Embryonic facial prominence (tissue), 1 donor: ENCODE measurements at regions not wholly inside any gene's neighbourhood (a gene's known extent, or its start where the extent isn't known, plus 50 kb on each side); places are given as distances from the start of the nearest gene placed in this dataset.

Experiments
- DNase-seq: peaks from one replicate; pipeline ENCODE4 v3.0.0-alpha.2; 2016; ENCODE audit errors: extremely low spot score

DNA sequence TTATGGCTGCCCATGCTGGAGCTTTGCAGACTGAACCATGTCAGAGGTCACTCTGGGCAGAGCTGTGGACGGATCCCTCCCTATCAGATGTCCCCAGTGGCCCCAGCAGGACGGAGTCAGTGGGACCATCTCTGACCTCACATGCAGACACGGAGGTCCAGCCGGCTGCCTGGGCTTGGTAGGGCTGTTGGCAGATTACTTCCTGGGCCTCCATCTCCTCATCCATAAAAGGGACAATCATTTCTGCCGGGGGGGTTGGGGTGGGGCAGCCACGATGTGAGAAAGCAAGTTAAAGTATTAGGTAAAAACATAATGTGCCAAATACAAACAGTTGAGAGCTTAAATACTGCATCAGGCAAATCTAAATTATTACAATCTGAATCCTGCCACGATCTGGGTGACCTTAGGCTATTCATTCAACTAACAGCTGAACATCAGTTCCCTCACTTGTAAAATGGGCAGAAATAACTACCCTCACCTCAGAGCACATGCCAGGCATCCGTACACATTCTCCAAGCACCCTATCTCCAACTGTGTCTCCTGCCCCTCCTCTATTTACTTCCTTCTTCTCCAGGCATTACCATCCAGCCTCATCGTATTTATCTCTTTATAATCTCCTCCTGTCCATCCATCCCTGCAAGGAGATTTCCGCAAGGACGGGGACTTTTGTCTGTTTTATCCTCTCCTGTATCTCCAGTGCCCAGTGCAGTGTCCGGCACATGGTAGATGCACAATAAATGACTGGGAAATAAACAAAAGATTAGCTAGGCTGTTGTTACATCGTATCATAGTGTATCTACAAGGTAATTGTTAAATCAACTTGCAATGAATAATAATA is 192.3 kb upstream of the FOXF1 start:
- DNase-seq: no peak

DNA sequence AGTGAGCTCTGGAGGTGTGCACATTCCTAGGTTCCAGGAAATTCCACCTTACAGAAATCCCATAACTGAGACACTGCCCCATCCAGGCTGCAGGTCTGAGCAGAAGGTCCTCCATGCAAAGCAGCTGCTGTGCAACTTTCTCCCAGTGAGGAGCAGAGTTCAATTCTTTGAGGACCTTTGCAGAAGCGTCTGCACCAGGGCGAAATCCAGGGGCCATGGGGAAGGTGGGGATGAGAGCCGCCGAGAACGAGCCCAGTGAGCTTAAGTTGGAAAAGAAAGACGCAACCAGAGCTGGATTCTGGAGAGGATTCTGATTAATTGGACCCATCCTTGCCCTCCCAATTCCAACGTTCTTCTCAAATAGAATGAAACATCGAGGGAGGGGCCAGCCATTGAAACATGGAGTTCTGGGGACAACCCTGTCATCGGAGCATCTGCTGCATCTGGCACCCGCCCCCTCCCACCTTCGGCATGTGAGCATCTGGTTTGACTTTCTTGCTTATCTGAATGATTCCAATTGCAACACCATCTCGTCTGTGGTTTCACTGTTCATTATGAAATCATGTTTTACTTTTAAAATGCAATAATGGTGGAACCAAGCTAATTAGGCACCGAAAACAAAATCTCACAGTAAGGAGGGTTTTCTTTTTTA is 190.6 kb upstream of the FOXF1 start:
- no peak for DNase-seq

DNA sequence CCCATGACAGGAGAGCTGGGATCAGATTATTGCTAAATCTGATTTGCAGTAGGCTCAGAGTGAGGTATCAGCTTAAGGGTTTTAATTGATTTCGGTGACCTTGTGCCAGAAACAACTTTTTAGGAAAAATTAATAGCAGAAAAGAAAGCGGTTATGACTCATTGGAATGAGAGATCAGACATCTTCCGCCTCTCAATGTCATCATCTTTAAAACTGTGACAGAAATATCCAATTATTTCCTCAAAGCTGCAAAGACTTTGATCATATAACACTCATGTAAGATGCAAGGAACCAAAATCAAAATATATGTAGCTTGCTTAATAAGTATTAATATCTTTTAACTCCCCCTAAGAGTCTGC is 190.1 kb upstream of the FOXF1 start:
- no peak for DNase-seq

GRCh38 chr16:86321491-86321890 is 188.8 kb upstream of the FOXF1 start:
- DNase-seq: no peak

DNA sequence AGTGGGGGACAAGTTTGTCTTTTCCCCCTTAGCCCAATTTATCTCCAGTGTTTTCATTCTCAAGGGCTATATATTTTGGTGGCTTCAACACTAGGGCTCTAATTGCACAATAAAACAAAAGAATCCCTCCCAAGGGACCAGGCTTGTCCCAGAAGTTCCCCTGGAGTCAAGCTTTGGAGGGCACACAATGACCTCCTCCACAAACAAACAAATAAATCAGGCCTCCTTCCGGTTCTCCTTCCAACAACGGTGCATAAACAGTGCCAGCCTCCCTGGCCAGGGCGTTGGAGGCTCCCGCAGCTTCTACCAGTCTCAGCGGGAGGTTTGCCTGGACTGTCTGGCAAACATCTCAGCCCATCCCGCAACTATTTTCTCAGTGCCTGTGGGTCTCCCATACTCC is 188.0 kb upstream of the FOXF1 start:
- DNase-seq: no peak

- DNase-seq: no peak
These were observed 187.5 kb upstream of the FOXF1 start for GRCh38 chr16:86322806-86323205.

DNA sequence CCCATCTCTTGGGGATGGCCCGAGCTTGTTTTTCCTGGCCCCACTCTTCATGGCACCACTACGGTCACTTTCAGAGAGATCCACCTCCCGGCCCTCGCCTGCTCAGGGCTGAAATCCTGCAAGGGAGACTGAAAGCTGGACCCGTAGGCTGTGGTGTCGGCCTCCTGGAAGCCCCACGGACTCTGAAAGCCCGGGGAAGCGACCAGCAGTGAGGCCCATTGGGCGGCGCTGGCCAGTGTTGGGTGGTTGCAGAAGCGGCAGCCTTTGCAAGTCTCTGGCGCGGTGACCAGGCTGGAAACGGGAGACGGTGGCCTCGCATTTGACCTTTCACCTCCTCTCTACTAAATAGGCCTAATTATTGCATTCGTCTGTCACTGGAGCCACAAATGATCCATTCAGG is 186.0 kb upstream of the FOXF1 start:
- DNase-seq: no peak

- no peak for DNase-seq
These were observed 185.0 kb upstream of the FOXF1 start for GRCh38 chr16:86325360-86325759.

DNA sequence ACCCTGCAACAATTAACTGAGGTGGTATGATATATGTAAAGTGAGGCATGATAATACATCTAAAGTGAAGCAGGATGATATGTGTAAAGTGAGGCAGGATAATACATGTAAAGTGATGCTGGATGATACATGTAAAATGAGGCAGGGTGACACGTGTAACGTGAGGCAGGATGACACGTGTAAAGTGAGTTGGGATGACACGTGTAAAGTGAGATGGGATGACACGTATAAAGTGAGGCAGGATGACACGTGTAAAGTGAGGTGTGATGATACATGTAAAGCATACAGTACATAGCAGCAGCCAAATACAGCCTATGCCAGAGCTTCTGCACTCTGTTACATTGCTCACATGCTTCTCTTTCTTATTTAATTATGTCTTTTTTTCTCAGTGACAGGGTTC is 184.4 kb upstream of the FOXF1 start:
- no peak for DNase-seq

DNA sequence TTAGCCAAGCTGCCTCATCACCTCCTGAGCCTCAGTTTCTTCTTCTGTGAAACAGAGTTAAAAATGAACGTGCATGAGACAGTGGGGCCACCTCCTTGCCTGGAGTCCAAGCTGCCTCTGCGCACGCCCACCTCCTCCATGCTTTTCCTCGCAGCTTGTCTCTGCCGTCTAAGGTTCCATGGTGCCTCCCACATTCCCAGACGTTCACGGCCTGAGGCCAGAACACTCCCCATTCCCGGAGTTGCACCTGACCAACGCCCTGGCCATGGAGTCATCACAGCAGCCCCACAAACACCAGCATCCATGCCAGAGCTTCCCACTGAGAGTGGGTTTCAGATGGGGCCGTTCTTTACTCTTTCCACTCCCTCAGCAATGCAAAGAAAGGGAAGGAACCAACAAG is 183.0 kb upstream of the FOXF1 start:
- DNase-seq: no peak

DNA sequence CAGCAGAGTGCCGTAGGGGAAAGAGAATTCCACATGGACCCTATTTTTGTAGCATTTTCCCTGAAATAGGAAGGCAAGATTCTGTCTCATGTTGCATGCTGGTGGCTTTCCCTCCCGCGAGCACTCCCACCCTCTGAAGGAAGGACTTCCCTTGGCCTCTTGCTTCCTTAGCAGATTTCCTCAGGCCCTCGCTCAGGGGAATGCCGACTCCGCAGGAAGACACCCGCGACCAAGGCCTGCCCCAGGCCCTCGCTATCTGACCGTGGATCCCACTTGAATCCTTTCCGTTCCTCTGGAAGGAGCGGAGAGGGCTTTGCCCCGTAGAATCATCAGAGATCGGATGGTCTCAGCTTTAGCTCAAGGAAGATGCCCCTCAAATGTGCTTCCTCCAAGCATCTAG is 179.4 kb upstream of the FOXF1 start:
- no peak for DNase-seq

- DNase-seq: no peak
These were observed 176.2 kb upstream of the FOXF1 start for GRCh38 chr16:86334079-86334635.

DNA sequence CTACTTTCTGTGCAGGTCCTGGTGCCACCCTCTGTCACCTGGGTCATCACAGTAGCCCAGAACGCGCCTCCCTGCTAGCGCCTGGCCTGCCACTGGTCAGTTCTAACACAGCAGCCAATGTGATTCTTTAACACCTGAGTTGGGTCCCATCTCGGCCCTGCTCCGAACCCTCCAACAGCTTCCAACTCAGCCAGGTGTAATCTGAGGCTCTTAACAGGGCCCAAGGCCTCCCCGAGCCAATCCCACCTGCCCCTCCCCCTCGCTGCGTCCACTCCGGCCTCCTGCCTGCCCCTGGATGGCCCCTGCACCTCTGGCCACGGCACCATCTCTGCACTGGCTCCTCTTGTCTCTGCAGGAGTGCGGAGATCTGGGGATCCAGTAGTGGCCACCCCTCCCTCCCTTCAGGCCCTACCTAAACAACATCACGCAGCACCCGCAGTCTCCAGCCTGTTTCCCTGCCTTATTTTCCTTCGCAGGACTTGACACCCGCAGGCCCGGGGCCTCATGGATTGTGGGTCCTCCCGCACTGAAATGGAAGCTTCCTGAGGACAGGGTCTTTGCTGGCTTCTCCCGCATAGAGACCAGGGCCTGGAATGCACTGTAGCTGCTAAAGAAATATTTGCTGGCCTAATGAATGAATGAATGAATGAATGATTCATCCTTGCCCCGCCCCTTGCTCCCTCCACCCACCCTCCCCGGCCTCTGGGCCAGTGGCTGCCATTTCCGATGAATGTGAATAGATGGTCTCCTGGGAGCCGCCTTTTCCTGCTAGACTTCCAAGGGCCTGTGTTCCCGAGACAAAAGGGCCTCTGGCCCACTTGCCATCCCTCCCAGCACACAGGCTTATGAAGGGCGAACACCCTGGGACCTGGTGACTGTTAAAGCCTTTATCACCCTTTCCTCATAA is 174.8 kb upstream of the FOXF1 start:
- no peak for DNase-seq

- no peak for DNase-seq
These were observed 173.2 kb upstream of the FOXF1 start for GRCh38 chr16:86337138-86337537.

DNA sequence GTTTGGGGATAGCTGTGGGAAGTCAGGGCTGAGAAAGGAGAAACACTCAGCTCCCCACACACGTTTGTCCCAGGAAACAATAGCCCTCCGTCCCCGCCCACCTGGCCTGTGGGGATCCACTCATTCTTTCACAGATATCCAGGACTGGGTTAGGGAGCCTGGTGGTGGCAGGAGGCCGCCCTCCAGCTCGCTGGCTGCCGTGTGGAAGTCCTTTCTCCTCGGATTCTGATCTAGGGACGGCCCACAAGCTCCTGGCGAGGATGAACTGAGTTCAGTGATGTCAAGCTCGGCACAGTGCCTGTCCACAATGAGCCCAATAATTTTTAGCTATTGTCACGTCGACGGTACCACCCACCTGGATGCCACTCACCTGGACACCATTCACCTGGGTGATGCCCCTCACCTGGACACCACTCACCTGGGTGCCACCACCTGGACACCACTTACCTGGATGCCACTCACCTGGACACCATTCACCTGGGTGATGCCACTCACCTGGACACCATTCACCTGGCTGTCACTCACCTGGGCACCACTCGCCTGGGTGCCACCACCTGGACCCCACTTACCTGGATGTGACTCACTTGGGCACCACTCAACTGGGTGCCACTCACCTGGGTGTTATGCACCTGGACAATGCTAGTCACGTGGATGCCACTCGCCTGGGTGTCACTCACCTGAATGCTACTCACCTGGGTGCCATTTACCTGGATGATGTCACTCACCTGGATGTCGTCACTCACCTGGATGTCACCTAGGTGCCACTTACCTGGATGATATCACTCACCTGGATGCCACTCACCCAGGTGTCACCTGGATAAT is 172.5 kb upstream of the FOXF1 start:
- no peak for DNase-seq

- DNase-seq: no peak
These were observed 171.8 kb upstream of the FOXF1 start for GRCh38 chr16:86338403-86339115.

- DNase-seq: no peak
These were observed 168.0 kb upstream of the FOXF1 start for GRCh38 chr16:86342161-86342834.

- peak; percentile 42 for DNase-seq
These were observed 167.1 kb upstream of the FOXF1 start for GRCh38 chr16:86343027-86343795.
